HEK293 (cell line): ENCODE measurements at regions not wholly inside any gene's neighbourhood (a gene's known extent, or its start where the extent isn't known, plus 50 kb on each side); places are given as distances from the start of the nearest gene placed in this dataset.
"Not testable (repeated sequence)": the region's sequence is repeated elsewhere in the genome, so short reads cannot be mapped to it uniquely, and the experiment has no call there.

Experiments used
- ZFP41 ChIP-seq: fragments of 450-650 bp; formaldehyde crosslinking; IDR thresholded peaks from 2 replicates; pipeline ENCODE4 v1.5.1; 2016; ENCODE audit warnings: missing biosample characterization, missing genetic modification characterization, borderline replicate concordance
- ZNF544 ChIP-seq: fragments of 450-650 bp; formaldehyde crosslinking; IDR thresholded peaks from 2 replicates; pipeline ENCODE4 v1.5.0; 2017; ENCODE audit warnings: missing biosample characterization, missing genetic modification characterization

DNA sequence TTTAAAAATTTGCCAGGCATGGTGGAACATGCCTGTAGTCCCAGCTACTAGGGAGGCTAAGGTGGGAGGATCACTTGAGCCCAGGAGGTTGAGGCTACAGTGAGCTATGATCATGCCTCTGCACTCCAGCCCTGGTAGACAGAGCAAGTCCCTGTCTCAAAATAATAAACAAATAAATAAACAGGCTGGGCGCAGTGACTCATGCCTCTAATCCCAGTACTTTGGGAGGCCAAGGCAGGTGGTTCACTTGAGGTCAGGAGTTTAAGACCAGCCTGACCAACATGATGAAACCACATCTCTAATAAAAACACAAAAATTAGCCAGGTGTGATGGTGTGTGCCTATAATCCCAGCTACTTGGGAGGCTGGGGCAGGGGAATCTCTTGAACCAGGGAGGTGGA is 183.0 kb downstream of the SKIDA1 start:
- not testable (repeated sequence) for TF ChIP-seq ZFP41, ZNF544 (tag by site-specific recombination)
